Loucy (cell line): ENCODE measurements at regions not wholly inside any gene's neighbourhood (a gene's known extent, or its start where the extent isn't known, plus 50 kb on each side); places are given as distances from the start of the nearest gene placed in this dataset.

Source experiments
- H2AFZ ChIP-seq: fragments of 200-600 bp; sonication (generic); 2 replicates; pipeline ENCODE4 v1.6.0; 2016; ENCODE audit warnings: antibody characterized with exemption, mild to moderate bottlenecking, low read length, moderate library complexity
- H3F3A ChIP-seq: fragments of 200-600 bp; 2 replicates; pipeline ENCODE4 v1.6.0; 2016; ENCODE audit warnings: antibody characterized with exemption, low read depth, mild to moderate bottlenecking
- H3K27me3 ChIP-seq: fragments of 200-600 bp; sonication (generic); 2 replicates; pipeline ENCODE4 v1.6.1; 2014; ENCODE audit warnings: low read length, mild to moderate bottlenecking; ENCODE audit not compliant: insufficient read depth, poor library complexity, severe bottlenecking
- H3K36me3 ChIP-seq: fragments of 200-600 bp; sonication (generic); 2 replicates; pipeline ENCODE4 v1.6.1; 2016; ENCODE audit warnings: low read length; ENCODE audit not compliant: insufficient read depth
- H3K4me1 ChIP-seq: fragments of 200-600 bp; sonication (generic); 2 replicates; pipeline ENCODE4 v1.5.1; 2014; ENCODE audit warnings: low read length, mild to moderate bottlenecking; ENCODE audit not compliant: insufficient read depth, poor library complexity, severe bottlenecking
- H3K4me2 ChIP-seq: fragments of 200-600 bp; sonication (generic); 2 replicates; pipeline ENCODE4 v1.6.0; 2014; ENCODE audit warnings: antibody characterized with exemption, low read length, low read depth, mild to moderate bottlenecking; ENCODE audit not compliant: poor library complexity, severe bottlenecking
- H3K4me3 ChIP-seq: fragments of 200-600 bp; sonication (generic); 2 replicates; pipeline ENCODE4 v1.5.1; 2014; ENCODE audit warnings: low read length, mild to moderate bottlenecking, mixed read lengths; ENCODE audit not compliant: poor library complexity, severe bottlenecking
- H3K79me2 ChIP-seq: fragments of 200-600 bp; sonication (generic); 2 replicates; pipeline ENCODE4 v1.6.1; 2014; ENCODE audit warnings: low read length; ENCODE audit not compliant: insufficient read depth
- H3K9ac ChIP-seq: fragments of 200-600 bp; sonication (generic); 2 replicates; pipeline ENCODE4 v1.6.0; 2014; ENCODE audit warnings: mild to moderate bottlenecking, low read depth, low read length, moderate library complexity; ENCODE audit not compliant: poor library complexity, severe bottlenecking
- H3K9me2 ChIP-seq: fragments of 200-600 bp; sonication (generic); replicated peaks from 2 replicates; pipeline ENCODE4 v1.6.1; 2016; ENCODE audit warnings: low read depth, low read length, mixed read lengths
- H3K9me3 ChIP-seq: fragments of 200-600 bp; sonication (generic); 2 replicates; pipeline ENCODE4 v1.6.1; 2014; ENCODE audit warnings: mild to moderate bottlenecking, antibody characterized with exemption, low read length, low read depth; ENCODE audit not compliant: insufficient read depth
- H4K20me1 ChIP-seq: fragments of 200-600 bp; sonication (generic); 2 replicates; pipeline ENCODE4 v1.6.0; 2014; ENCODE audit warnings: antibody characterized with exemption, low read length, mild to moderate bottlenecking; ENCODE audit not compliant: insufficient read depth, poor library complexity, severe bottlenecking
- CTCF ChIP-seq: fragments of 200-600 bp; sonication (generic); conservative IDR thresholded peaks from 2 replicates; pipeline ENCODE4 v1.5.1; 2014; ENCODE audit warnings: mild to moderate bottlenecking, antibody characterized with exemption, low read length
- EZH2phosphoT487 ChIP-seq: fragments of 200-600 bp; IDR thresholded peaks from 2 replicates; pipeline ENCODE4 v1.6.1; 2018; ENCODE audit warnings: antibody characterized with exemption, mild to moderate bottlenecking, moderate library complexity, borderline replicate concordance

DNA sequence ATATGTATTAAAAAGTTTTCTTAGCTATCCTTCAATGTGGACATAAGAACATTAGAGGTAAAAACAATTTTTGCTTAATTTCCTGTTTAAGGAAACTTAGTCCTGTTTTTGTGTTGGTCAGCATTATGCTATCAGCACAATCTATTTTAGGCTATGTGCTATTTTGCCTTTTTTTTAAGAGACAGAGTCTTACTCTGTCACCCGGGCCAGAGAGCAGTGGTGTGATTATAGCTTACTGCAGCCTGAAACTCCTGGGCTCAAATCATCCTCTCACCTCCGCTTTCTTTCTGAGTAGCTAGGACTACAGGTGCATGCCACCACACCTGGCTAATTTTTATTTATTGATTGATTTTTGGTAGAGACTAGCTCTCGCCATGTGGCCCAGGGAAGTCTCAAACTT is 199.1 kb upstream of the TMPRSS15 start:
- Histone ChIP-seq H3K27me3 (no peaks in the 10 kb centered on the region), H3K9me3 (no peaks in the 10 kb centered on the region), H3F3A (no peaks in the 10 kb centered on the region), H3K9me2 (no peaks in the 10 kb centered on the region), H3K4me1 (no peaks in the 10 kb centered on the region), H3K4me3 (no peak overlapping the region), H3K36me3 (no peaks in the 10 kb centered on the region), H3K9ac (no peak overlapping the region), H3K79me2 (no peaks in the 10 kb centered on the region), H3K4me2 (no peak overlapping the region), H2AFZ (no peak overlapping the region), H4K20me1 (no peaks in the 10 kb centered on the region)
- TF ChIP-seq EZH2phosphoT487 (no peak), CTCF (no peak)

GRCh38 chr21:18603261-18603660 is 199.7 kb upstream of the TMPRSS15 start:
- Histone ChIP-seq H3K4me1 (no peaks in the 10 kb centered on the region), H3K9ac (no peak overlapping the region), H3F3A (no peaks in the 10 kb centered on the region), H3K27me3 (no peaks in the 10 kb centered on the region), H3K36me3 (no peaks in the 10 kb centered on the region), H3K4me3 (no peak overlapping the region), H3K9me2 (no peaks in the 10 kb centered on the region), H3K9me3 (no peaks in the 10 kb centered on the region), H3K79me2 (no peaks in the 10 kb centered on the region), H2AFZ (no peak overlapping the region), H3K4me2 (no peak overlapping the region), H4K20me1 (no peaks in the 10 kb centered on the region)
- no peak for TF ChIP-seq EZH2phosphoT487
- TF ChIP-seq CTCF = no peak

DNA sequence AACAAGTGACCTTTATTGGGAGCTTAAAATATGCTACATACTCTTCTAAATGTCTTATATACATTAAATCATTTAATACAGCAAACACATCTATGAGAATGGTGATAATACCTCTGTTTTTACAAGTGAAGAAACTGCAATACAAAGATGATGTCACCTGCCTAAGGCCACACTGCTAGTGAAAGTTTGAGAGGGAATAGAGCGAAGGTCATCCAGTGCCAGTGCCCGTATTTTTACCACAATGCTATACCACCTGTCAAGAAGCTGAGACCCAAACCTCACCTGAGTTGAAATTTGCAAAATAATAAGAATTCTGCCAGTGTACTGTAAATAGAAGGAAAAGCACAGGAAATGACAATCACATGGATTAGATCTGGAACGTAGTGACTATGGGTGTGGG is 200.4 kb upstream of the TMPRSS15 start:
- H3K36me3 ChIP-seq = no peaks in the 10 kb centered on the region

More for the DNA sequence above, 200.4 kb upstream of the TMPRSS15 start:
- Histone ChIP-seq H3K4me3 (no peak overlapping the region), H3K9ac (no peak overlapping the region), H4K20me1 (no peaks in the 10 kb centered on the region), H3K27me3 (no peaks in the 10 kb centered on the region), H2AFZ (no peak overlapping the region), H3K79me2 (no peaks in the 10 kb centered on the region), H3K9me3 (no peaks in the 10 kb centered on the region), H3K4me2 (no peak overlapping the region), H3F3A (no peaks in the 10 kb centered on the region), H3K4me1 (no peaks in the 10 kb centered on the region), H3K9me2 (no peaks in the 10 kb centered on the region)
- TF ChIP-seq CTCF (no peak), EZH2phosphoT487 (no peak)
